Panc1 (cell line): ENCODE measurements at regions not wholly inside any gene's neighbourhood (a gene's known extent, or its start where the extent isn't known, plus 50 kb on each side); places are given as distances from the start of the nearest gene placed in this dataset.

Experiments
- POLR2AphosphoS5 ChIP-seq: IDR thresholded peaks from 2 replicates; pipeline ENCODE4 v1.6.1; 2012; ENCODE audit warnings: mild to moderate bottlenecking, low read depth, low read length, moderate library complexity
- TCF7L2 ChIP-seq: IDR thresholded peaks from 2 replicates; pipeline ENCODE4 v1.6.1; 2011; ENCODE audit warnings: mild to moderate bottlenecking, low read depth, low read length, inconsistent platforms

DNA sequence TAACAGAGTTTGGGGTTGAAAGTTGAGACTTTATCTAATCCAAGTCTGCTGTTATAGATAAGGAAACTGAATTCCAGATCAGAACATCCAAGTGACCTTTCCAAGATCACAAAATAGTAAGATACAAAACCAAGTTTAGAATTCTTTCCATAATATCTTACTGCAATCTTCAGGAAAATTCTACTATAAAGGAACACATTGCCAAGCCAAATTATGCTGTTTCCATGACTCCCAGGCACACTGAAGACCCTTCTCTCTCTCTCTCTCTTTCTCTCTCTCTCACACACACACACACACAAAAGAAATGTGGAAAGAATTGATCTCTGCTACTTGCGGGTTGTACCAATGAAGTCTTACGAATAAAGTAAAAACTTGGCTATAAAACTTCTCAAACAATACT lies 398.4 kb downstream of the METTL4 start:
- TF ChIP-seq TCF7L2 (no peak), POLR2AphosphoS5 (no peak)
